ENCODE measurements at regions not wholly inside any gene's neighbourhood (a gene's known extent, or its start where the extent isn't known, plus 50 kb on each side); places are given as distances from the start of the nearest gene placed in this dataset.

- H4K91ac ChIP-seq (ENCODE audit: insufficient read length, low read depth, low read length) = no peak overlapping the region
- Mint-ChIP-seq H3K4me3 (no peak overlapping the region), H3K9me3 (peaks cover 24 to 31% of the 10 kb centered on the region in 2 experiments), H3K27me3 (ENCODE audit: low read depth) (no peaks in the 10 kb centered on the region; the same call in 1 of the 2 replicates), H3K36me3 (ENCODE audit: insufficient read depth in 1 of 3, low read depth in 3 of 3) (peaks cover 16 to 36% (median 19%) of the 10 kb centered on the region in 3 experiments), H3K27ac (no peak overlapping the region), H3K4me1 (peaks cover 14 to 18% of the 10 kb centered on the region in 2 experiments)
- H4K5ac ChIP-seq (ENCODE audit: insufficient read length, low read depth, low read length) = no peak overlapping the region
- no peak overlapping the region for H3K18ac ChIP-seq (ENCODE audit: insufficient read length, low read depth, low read length)
- no peak overlapping the region for H3K4me2 ChIP-seq (ENCODE audit: insufficient read depth, insufficient read length, low read length)
- H3K23me2 ChIP-seq (ENCODE audit: insufficient read length, low read depth, low read length, poor library complexity, severe bottlenecking) = no peaks in the 10 kb centered on the region
- peaks cover 3% of the 10 kb centered on the region; the same call in 1 of the 2 replicates for H3K4me1 ChIP-seq (ENCODE audit: insufficient read depth, low read length)
- no peak overlapping the region for H2BK12ac ChIP-seq (ENCODE audit: insufficient read length, low read depth, low read length)
- no peak overlapping the region for H3K4ac ChIP-seq (ENCODE audit: low read depth, low read length)
- no peaks in the 10 kb centered on the region for H3K79me2 ChIP-seq (ENCODE audit: insufficient read depth, low read length)
- no peak overlapping the region for H4K8ac ChIP-seq (replicated peaks; ENCODE audit: insufficient read length, low read depth, low read length)
- H2BK15ac ChIP-seq (ENCODE audit: low read depth, low read length) = no peak overlapping the region
- WGBS (ENCODE audit: extremely low coverage, insufficient read length, low lambda C conversion rate) = no CpG with 5 or more reads among the region's 3 CpGs
- H3K27ac ChIP-seq (ENCODE audit: insufficient read length, low read depth, low read length) = no peak overlapping the region
- no peak for DNase-seq
- H3K14ac ChIP-seq (ENCODE audit: insufficient read depth, low read length) = no peak overlapping the region
- H3T11ph ChIP-seq (ENCODE audit: low read length) = no peak overlapping the region
- H2AFZ ChIP-seq (ENCODE audit: low read length) = no peak overlapping the region
- H3K9me3 ChIP-seq (ENCODE audit: control insufficient read depth, low read depth, low read length) = peaks cover 6% of the 10 kb centered on the region
- no peaks in the 10 kb centered on the region for H3K27me3 ChIP-seq (ENCODE audit: insufficient read depth, low read length)
- H2BK120ac ChIP-seq (ENCODE audit: low read depth, low read length, poor library complexity, severe bottlenecking) = no peak overlapping the region
- no peak overlapping the region for H2AK5ac ChIP-seq (ENCODE audit: insufficient read length, low read length)
- H4K20me1 ChIP-seq (ENCODE audit: control insufficient read depth, insufficient read depth, insufficient read length) = no peaks in the 10 kb centered on the region
- H2BK5ac ChIP-seq (ENCODE audit: insufficient read length, low read length) = no peak overlapping the region
- H3K9ac ChIP-seq (ENCODE audit: extremely low read depth, insufficient read length, low read length) = no peak overlapping the region
- H2BK20ac ChIP-seq (ENCODE audit: low read depth, low read length, poor library complexity, severe bottlenecking) = no peak overlapping the region
- H3K23ac ChIP-seq (ENCODE audit: insufficient read length, low read depth, low read length) = no peak overlapping the region
- H3K56ac ChIP-seq (ENCODE audit: insufficient read length, low read depth, low read length) = no peak overlapping the region
- no peaks in the 10 kb centered on the region for H3K79me1 ChIP-seq (ENCODE audit: insufficient read depth, low read depth, low read length, poor library complexity, severe bottlenecking)
- TF ChIP-seq, protein P1, sequence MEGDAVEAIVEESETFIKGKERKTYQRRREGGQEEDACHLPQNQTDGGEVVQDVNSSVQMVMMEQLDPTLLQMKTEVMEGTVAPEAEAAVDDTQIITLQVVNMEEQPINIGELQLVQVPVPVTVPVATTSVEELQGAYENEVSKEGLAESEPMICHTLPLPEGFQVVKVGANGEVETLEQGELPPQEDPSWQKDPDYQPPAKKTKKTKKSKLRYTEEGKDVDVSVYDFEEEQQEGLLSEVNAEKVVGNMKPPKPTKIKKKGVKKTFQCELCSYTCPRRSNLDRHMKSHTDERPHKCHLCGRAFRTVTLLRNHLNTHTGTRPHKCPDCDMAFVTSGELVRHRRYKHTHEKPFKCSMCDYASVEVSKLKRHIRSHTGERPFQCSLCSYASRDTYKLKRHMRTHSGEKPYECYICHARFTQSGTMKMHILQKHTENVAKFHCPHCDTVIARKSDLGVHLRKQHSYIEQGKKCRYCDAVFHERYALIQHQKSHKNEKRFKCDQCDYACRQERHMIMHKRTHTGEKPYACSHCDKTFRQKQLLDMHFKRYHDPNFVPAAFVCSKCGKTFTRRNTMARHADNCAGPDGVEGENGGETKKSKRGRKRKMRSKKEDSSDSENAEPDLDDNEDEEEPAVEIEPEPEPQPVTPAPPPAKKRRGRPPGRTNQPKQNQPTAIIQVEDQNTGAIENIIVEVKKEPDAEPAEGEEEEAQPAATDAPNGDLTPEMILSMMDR (conservative IDR thresholded peaks at IDR 0.05) = no peak
Measured at GRCh38 chr12:97778111-97778510, 315.5 kb downstream of the RMST start.

All from H9 (cell line).